ENCODE measurements at regions not wholly inside any gene's neighbourhood (a gene's known extent, or its start where the extent isn't known, plus 50 kb on each side); places are given as distances from the start of the nearest gene placed in this dataset.

- TF ChIP-seq CTCF (IDR thresholded peaks at IDR 0.05): no peak
- TF ChIP-seq POLR2A (IDR thresholded peaks at IDR 0.05): no peak
- TF ChIP-seq EP300 (IDR thresholded peaks at IDR 0.05): no peak
Measured at GRCh38 chr4:155066871-155067270, 141.6 kb upstream of the NPY2R start.

All from ovary (tissue), 3 donors.